Glutamatergic neuron (in vitro differentiated cells): ENCODE measurements at regions not wholly inside any gene's neighbourhood (a gene's known extent, or its start where the extent isn't known, plus 50 kb on each side); places are given as distances from the start of the nearest gene placed in this dataset.

ENCODE experiments used
- DNase-seq: peaks from one replicate; pipeline ENCODE4 v3.0.0; 2022
- H3K27ac Mint-ChIP-seq: one replicate; pipeline ENCODE4 v1.8.0; 2020; ENCODE audit warnings: mild to moderate bottlenecking, mixed read lengths, inconsistent platforms; ENCODE audit not compliant: unreplicated experiment
- H3K27me3 Mint-ChIP-seq: one replicate; pipeline ENCODE4 v1.8.0; 2020; ENCODE audit warnings: mild to moderate bottlenecking, moderate library complexity, mixed read lengths, inconsistent platforms; ENCODE audit not compliant: unreplicated experiment
- H3K36me3 Mint-ChIP-seq: one replicate; pipeline ENCODE4 v1.8.0; 2020; ENCODE audit warnings: mild to moderate bottlenecking, mixed read lengths, inconsistent platforms; ENCODE audit not compliant: unreplicated experiment
- H3K4me1 Mint-ChIP-seq: one replicate; pipeline ENCODE4 v1.8.0; 2020; ENCODE audit warnings: mild to moderate bottlenecking, low read depth, mixed read lengths, inconsistent platforms; ENCODE audit not compliant: unreplicated experiment
- H3K4me3 Mint-ChIP-seq: one replicate; pipeline ENCODE4 v1.8.0; 2020; ENCODE audit warnings: mild to moderate bottlenecking, mixed read lengths, inconsistent platforms; ENCODE audit not compliant: unreplicated experiment
- H3K9me3 Mint-ChIP-seq: one replicate; pipeline ENCODE4 v1.8.0; 2020; ENCODE audit warnings: mild to moderate bottlenecking, moderate library complexity, mixed read lengths, inconsistent platforms; ENCODE audit not compliant: unreplicated experiment
- TF ChIP-seq, protein P1 (sequence below): fragments of 200-600 bp; sonication (generic); IDR thresholded peaks from one replicate; pipeline ENCODE4 v1.5.0; 2021; ENCODE audit not compliant: partially characterized antibody, unreplicated experiment

GRCh38 chr13:59203855-59204254, 959.9 kb downstream of the DIAPH3 start:
- H3K27ac Mint-ChIP-seq: no peak overlapping the region
- H3K9me3 Mint-ChIP-seq: no peaks in the 10 kb centered on the region
- TF ChIP-seq, protein P1, sequence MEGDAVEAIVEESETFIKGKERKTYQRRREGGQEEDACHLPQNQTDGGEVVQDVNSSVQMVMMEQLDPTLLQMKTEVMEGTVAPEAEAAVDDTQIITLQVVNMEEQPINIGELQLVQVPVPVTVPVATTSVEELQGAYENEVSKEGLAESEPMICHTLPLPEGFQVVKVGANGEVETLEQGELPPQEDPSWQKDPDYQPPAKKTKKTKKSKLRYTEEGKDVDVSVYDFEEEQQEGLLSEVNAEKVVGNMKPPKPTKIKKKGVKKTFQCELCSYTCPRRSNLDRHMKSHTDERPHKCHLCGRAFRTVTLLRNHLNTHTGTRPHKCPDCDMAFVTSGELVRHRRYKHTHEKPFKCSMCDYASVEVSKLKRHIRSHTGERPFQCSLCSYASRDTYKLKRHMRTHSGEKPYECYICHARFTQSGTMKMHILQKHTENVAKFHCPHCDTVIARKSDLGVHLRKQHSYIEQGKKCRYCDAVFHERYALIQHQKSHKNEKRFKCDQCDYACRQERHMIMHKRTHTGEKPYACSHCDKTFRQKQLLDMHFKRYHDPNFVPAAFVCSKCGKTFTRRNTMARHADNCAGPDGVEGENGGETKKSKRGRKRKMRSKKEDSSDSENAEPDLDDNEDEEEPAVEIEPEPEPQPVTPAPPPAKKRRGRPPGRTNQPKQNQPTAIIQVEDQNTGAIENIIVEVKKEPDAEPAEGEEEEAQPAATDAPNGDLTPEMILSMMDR: no peak
- H3K27me3 Mint-ChIP-seq: no peaks in the 10 kb centered on the region
- no peak for DNase-seq
- H3K4me3 Mint-ChIP-seq: no peak overlapping the region
- no peaks in the 10 kb centered on the region for H3K4me1 Mint-ChIP-seq
- H3K36me3 Mint-ChIP-seq: no peaks in the 10 kb centered on the region

GRCh38 chr13:59205501-59205900, 958.2 kb downstream of the DIAPH3 start:
- Mint-ChIP-seq H3K4me3 (no peak overlapping the region), H3K4me1 (no peaks in the 10 kb centered on the region)

DNA sequence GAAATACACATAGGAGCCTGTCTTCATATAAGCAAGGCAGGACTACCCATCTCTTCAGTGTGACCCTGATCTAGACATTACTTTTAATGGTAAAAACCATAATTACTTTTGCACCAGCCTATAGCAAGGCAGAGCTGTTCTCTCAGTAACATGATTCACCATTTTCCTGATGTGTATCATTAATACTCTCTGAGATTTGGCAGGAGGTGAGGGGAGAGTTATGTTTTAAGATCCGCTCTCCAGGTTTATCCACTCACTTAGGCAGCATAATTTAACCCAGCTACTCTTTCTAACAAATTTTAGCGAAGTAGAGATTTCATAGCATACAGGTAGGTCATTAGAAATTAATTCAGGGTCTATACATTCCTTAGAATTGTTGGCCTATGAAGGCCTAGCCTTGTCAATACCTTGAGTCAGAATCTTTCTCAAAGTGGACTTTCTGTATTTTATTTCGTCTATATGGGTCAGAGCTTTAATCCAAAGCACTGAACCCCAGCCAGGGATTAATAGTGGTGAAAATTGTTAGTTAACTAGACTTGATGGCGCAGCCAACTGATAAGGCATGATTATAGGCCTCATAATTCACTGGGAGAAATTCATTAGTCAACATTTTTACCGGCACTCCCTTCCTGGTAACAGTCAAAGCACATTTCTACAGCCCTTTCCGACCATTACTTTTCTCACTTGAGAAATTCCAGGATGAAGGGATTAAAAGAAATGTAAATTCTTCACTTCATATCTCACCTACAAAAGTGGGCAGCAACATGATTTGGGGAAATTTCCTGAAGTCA, 955.1 kb downstream of the DIAPH3 start:
- H3K36me3 Mint-ChIP-seq: no peaks in the 10 kb centered on the region
- no peak for DNase-seq
- H3K27ac Mint-ChIP-seq: no peak overlapping the region
- H3K27me3 Mint-ChIP-seq: no peaks in the 10 kb centered on the region
- TF ChIP-seq, protein P1: no peak
- no peak overlapping the region for H3K4me3 Mint-ChIP-seq
- peaks cover 5% of the 10 kb centered on the region for H3K4me1 Mint-ChIP-seq
- no peaks in the 10 kb centered on the region for H3K9me3 Mint-ChIP-seq

More at GRCh38 chr13:59205501-59205900, 958.2 kb downstream of the DIAPH3 start:
- Mint-ChIP-seq H3K27ac (no peak overlapping the region), H3K9me3 (no peaks in the 10 kb centered on the region), H3K27me3 (no peaks in the 10 kb centered on the region), H3K36me3 (no peaks in the 10 kb centered on the region)
- TF ChIP-seq, protein P1: no peak
- DNase-seq: no peak

DNA sequence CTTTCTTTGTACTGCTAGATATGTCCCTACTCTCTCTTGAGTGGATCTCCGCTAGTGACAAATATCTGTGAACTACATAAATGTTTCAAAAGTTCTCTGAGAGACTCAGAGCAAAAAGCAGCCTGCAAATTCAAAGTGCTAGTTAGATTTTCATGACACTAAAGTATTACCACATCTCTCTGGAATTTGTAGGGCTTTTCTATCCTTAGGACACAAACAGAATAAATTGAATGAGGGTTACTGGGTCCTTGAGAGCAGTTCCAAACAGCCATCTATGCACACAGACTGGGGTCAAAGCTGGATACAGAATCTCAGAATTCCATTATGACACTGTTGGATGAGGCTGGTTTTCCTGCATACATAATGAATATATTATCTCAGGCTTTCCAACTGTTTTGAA, 953.2 kb downstream of the DIAPH3 start:
- peaks cover 5% of the 10 kb centered on the region for H3K4me1 Mint-ChIP-seq

DNA sequence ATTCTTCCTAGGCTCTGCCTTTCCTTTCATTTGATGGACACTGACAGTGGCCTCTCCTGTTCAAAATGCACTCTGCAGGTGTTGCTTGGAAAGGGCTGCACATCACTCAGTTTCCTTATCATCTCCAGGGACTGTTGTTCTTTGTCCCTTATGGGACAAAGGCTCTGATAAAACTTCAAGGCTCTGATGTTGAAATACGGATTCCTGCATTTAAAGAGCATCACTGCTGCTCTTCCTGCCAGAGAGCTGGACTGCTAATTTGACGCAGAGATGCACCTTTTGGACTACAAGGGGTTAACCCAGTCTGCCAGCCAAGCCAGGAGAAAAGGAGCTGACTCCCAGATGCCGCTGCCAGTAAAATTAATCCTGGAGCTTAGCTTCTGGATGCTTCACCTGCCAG, 952.1 kb downstream of the DIAPH3 start:
- DNase-seq: no peak
- Mint-ChIP-seq H3K4me3 (no peak overlapping the region), H3K36me3 (no peaks in the 10 kb centered on the region), H3K27me3 (no peaks in the 10 kb centered on the region), H3K4me1 (peaks cover 9% of the 10 kb centered on the region), H3K27ac (no peak overlapping the region), H3K9me3 (no peaks in the 10 kb centered on the region)
- TF ChIP-seq, protein P1: no peak

More for the DNA sequence above, 953.2 kb downstream of the DIAPH3 start:
- H3K36me3 Mint-ChIP-seq: no peaks in the 10 kb centered on the region
- H3K27ac Mint-ChIP-seq: no peak overlapping the region
- no peaks in the 10 kb centered on the region for H3K9me3 Mint-ChIP-seq
- no peak overlapping the region for H3K4me3 Mint-ChIP-seq
- H3K27me3 Mint-ChIP-seq: no peaks in the 10 kb centered on the region
- DNase-seq: no peak
- TF ChIP-seq, protein P1: no peak
